ENCODE measurements at regions not wholly inside any gene's neighbourhood (a gene's known extent, or its start where the extent isn't known, plus 50 kb on each side); places are given as distances from the start of the nearest gene placed in this dataset.

DNA sequence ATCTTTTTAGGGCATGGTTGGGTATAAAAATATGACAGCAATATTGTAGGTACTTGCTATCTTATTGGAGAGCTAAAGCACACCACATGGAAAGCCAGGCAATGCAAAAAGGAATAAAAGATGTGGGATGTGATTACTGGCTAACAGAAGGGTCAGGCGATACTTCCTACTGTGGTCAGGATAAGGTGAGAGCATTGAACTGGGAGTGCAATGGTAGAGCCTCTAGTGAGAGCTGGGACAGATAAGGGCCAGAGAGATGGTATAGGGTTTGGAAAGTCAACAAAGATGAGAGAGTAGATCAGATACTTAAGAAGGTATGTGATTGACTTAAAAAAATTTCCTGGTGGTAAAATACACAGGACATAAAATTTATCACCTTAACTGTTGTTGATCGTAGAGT, 160.7 kb upstream of the MAN1A1 start:
- ChIA-PET POLR2A (no interaction called here), CTCF (no interaction called here)
- Mint-ChIP-seq H3K9me3 (no peaks in the 10 kb centered on the region), H3K27me3 (ENCODE audit: low read depth) (no peaks in the 10 kb centered on the region), H3K36me3 (no peaks in the 10 kb centered on the region), H3K4me3 (no peak overlapping the region), H3K4me1 (peaks cover 15% of the 10 kb centered on the region), H3K27ac (no peak overlapping the region)
- no peak for DNase-seq (ENCODE audit: low spot score)
- no peak for ATAC-seq
- TF ChIP-seq GRHL2 (CRISPR knock-in tag; IDR thresholded peaks at IDR 0.05; ENCODE audit: insufficient replicate concordance, severe bottlenecking): no peak

DNA sequence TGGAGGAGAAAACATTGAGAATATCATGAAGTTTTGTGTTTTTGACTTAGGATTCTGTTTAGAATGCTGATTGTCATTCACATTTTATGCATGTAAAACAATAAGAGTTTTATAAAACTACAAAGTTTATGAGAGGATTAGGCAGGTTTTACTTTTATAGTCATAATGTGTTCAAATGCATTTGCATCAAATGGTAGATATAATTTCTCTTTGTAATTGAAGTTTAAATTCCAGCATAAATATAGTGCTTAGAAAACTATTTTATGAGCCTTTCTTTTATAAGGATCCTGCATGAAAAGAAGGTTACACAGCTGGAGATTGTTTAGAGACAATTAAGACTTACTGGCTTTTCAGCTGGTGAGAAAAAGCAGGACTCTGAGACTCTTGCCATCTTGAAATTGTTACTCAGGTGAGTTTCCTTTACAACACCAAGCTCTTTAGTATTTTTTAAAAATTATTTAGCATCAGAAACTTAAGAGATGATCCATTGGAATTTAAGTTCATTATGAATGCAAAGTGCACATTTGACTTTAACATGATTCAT, 157.1 kb upstream of the MAN1A1 start:
- no peak overlapping the region for H3K4me3 Mint-ChIP-seq
- no peaks in the 10 kb centered on the region for H3K27me3 Mint-ChIP-seq (ENCODE audit: low read depth)
- no peak overlapping the region for H3K27ac Mint-ChIP-seq
- DNase-seq (ENCODE audit: low spot score) (no peak), ATAC-seq (no peak)
- peaks cover 12% of the 10 kb centered on the region for H3K4me1 Mint-ChIP-seq
- ChIA-PET POLR2A (interaction anchor here (0.6 kb wide), 1 partner anchor 166 kb away, joined by 8 read pairs; no protein-coding TSS in a partner anchor), CTCF (no interaction called here)
- H3K36me3 Mint-ChIP-seq: no peaks in the 10 kb centered on the region
- H3K9me3 Mint-ChIP-seq: 0 out of 2 replicates have a peak, but pooled peaks cover 3% of the 10 kb centered on the region
- TF ChIP-seq NR1H2 (CRISPR knock-in tag; IDR thresholded peaks at IDR 0.05): no peak
- TF ChIP-seq, protein P1, sequence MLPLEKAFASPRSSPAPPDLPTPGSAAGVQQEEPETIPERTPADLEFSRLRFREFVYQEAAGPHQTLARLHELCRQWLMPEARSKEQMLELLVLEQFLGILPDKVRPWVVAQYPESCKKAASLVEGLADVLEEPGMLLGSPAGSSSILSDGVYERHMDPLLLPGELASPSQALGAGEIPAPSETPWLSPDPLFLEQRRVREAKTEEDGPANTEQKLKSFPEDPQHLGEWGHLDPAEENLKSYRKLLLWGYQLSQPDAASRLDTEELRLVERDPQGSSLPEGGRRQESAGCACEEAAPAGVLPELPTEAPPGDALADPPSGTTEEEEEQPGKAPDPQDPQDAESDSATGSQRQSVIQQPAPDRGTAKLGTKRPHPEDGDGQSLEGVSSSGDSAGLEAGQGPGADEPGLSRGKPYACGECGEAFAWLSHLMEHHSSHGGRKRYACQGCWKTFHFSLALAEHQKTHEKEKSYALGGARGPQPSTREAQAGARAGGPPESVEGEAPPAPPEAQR (CRISPR knock-in tag; IDR thresholded peaks at IDR 0.05): no peak
- TF ChIP-seq NFYB (CRISPR knock-in tag; conservative IDR thresholded peaks at IDR 0.05; ENCODE audit: low read depth): no peak
- TF ChIP-seq, protein P2, sequence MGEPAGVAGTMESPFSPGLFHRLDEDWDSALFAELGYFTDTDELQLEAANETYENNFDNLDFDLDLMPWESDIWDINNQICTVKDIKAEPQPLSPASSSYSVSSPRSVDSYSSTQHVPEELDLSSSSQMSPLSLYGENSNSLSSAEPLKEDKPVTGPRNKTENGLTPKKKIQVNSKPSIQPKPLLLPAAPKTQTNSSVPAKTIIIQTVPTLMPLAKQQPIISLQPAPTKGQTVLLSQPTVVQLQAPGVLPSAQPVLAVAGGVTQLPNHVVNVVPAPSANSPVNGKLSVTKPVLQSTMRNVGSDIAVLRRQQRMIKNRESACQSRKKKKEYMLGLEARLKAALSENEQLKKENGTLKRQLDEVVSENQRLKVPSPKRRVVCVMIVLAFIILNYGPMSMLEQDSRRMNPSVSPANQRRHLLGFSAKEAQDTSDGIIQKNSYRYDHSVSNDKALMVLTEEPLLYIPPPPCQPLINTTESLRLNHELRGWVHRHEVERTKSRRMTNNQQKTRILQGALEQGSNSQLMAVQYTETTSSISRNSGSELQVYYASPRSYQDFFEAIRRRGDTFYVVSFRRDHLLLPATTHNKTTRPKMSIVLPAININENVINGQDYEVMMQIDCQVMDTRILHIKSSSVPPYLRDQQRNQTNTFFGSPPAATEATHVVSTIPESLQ (CRISPR knock-in tag; IDR thresholded peaks at IDR 0.05): no peak
- TF ChIP-seq RORB (CRISPR knock-in tag; IDR thresholded peaks at IDR 0.05): no peak
- TF ChIP-seq ESRRA (CRISPR knock-in tag; IDR thresholded peaks at IDR 0.05; ENCODE audit: borderline replicate concordance): no peak
- no peak for TF ChIP-seq OVOL2 (CRISPR knock-in tag; IDR thresholded peaks at IDR 0.05; ENCODE audit: borderline replicate concordance)
- TF ChIP-seq ATF1 (CRISPR knock-in tag; IDR thresholded peaks at IDR 0.05): no peak
- TF ChIP-seq, protein P3, sequence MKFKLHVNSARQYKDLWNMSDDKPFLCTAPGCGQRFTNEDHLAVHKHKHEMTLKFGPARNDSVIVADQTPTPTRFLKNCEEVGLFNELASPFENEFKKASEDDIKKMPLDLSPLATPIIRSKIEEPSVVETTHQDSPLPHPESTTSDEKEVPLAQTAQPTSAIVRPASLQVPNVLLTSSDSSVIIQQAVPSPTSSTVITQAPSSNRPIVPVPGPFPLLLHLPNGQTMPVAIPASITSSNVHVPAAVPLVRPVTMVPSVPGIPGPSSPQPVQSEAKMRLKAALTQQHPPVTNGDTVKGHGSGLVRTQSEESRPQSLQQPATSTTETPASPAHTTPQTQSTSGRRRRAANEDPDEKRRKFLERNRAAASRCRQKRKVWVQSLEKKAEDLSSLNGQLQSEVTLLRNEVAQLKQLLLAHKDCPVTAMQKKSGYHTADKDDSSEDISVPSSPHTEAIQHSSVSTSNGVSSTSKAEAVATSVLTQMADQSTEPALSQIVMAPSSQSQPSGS (CRISPR knock-in tag; IDR thresholded peaks at IDR 0.05; ENCODE audit: borderline replicate concordance, low read depth): no peak
- no peak for TF ChIP-seq ZBTB21 (CRISPR knock-in tag; IDR thresholded peaks at IDR 0.05; ENCODE audit: borderline replicate concordance)
- TF ChIP-seq NR3C1 (CRISPR knock-in tag; conservative IDR thresholded peaks at IDR 0.05; ENCODE audit: low read depth): no peak
- TF ChIP-seq HMGA2 (CRISPR knock-in tag; IDR thresholded peaks at IDR 0.05): no peak
- no peak for TF ChIP-seq MYBL2 (CRISPR knock-in tag; IDR thresholded peaks at IDR 0.05)
- TF ChIP-seq GRHL2 (CRISPR knock-in tag; IDR thresholded peaks at IDR 0.05; ENCODE audit: insufficient replicate concordance, severe bottlenecking): no peak
- no peak for TF ChIP-seq ETV6 (CRISPR knock-in tag; IDR thresholded peaks at IDR 0.05)
- TF ChIP-seq SOX15 (CRISPR knock-in tag; IDR thresholded peaks at IDR 0.05): no peak
- TF ChIP-seq, protein P4, sequence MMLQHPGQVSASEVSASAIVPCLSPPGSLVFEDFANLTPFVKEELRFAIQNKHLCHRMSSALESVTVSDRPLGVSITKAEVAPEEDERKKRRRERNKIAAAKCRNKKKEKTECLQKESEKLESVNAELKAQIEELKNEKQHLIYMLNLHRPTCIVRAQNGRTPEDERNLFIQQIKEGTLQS (CRISPR knock-in tag; conservative IDR thresholded peaks at IDR 0.05): no peak
- no peak for TF ChIP-seq NR2C2 (CRISPR knock-in tag; IDR thresholded peaks at IDR 0.05)
